Glomerular endothelial cell (primary cell): ENCODE measurements at regions not wholly inside any gene's neighbourhood (a gene's known extent, or its start where the extent isn't known, plus 50 kb on each side); places are given as distances from the start of the nearest gene placed in this dataset.

Experiments used
- DNase-seq: peaks from one replicate; pipeline ENCODE4 v3.0.0-alpha.2; 2011; ENCODE audit warnings: low read depth, low spot score; ENCODE audit errors: extremely low read depth

GRCh38 chr3:18295171-18295920 is 129.8 kb downstream of the SATB1 start:
- DNase-seq, result no peak

- no peak for DNase-seq
Observed at GRCh38 chr3:18290157-18290556, 135.0 kb downstream of the SATB1 start.

GRCh38 chr3:18288243-18288642 is 136.9 kb downstream of the SATB1 start:
- no peak for DNase-seq

GRCh38 chr3:18284716-18285115 is 140.4 kb downstream of the SATB1 start:
- DNase-seq, result no peak

- DNase-seq, result no peak
Observed at GRCh38 chr3:18283680-18284079, 141.5 kb downstream of the SATB1 start.

GRCh38 chr3:18282507-18282906 is 142.6 kb downstream of the SATB1 start:
- no peak for DNase-seq

- DNase-seq, result no peak
Observed at GRCh38 chr3:18279226-18279737, 145.9 kb downstream of the SATB1 start.

GRCh38 chr3:18264853-18265252 is 160.3 kb downstream of the SATB1 start:
- DNase-seq, result no peak

- DNase-seq, result no peak
Observed at GRCh38 chr3:18264361-18264760, 160.8 kb downstream of the SATB1 start.

- no peak for DNase-seq
Observed at GRCh38 chr3:18258492-18258891, 166.6 kb downstream of the SATB1 start.

GRCh38 chr3:18252578-18252977 is 172.6 kb downstream of the SATB1 start:
- DNase-seq, result no peak

GRCh38 chr3:18250991-18251390 is 174.1 kb downstream of the SATB1 start:
- DNase-seq, result no peak

GRCh38 chr3:18249126-18249525 is 176.0 kb downstream of the SATB1 start:
- DNase-seq, result no peak

- DNase-seq, result no peak
Observed at GRCh38 chr3:18247776-18248310, 177.3 kb downstream of the SATB1 start.

GRCh38 chr3:18247139-18247695 is 177.9 kb downstream of the SATB1 start:
- no peak for DNase-seq

- DNase-seq, result no peak
Observed at GRCh38 chr3:18246336-18247060, 178.6 kb downstream of the SATB1 start.

GRCh38 chr3:18245721-18246120 is 179.4 kb downstream of the SATB1 start:
- no peak for DNase-seq

GRCh38 chr3:18241837-18242236 is 183.3 kb downstream of the SATB1 start:
- DNase-seq, result no peak

GRCh38 chr3:18239674-18240073 is 185.5 kb downstream of the SATB1 start:
- DNase-seq, result no peak

GRCh38 chr3:18238746-18239331 is 186.3 kb downstream of the SATB1 start:
- no peak for DNase-seq

GRCh38 chr3:18238332-18238731 is 186.8 kb downstream of the SATB1 start:
- no peak for DNase-seq
